HCT116 (cell line): ENCODE measurements at regions not wholly inside any gene's neighbourhood (a gene's known extent, or its start where the extent isn't known, plus 50 kb on each side); places are given as distances from the start of the nearest gene placed in this dataset.

ENCODE experiments used
- ATAC-seq: fragments of 200-7000 bp; cut with Tn5 transposase; 2 replicates; pipeline ENCODE4 v1.9.1; 2020; ENCODE audit warnings: mild to moderate bottlenecking, moderate library complexity
- BruUV-seq: library from RNA; stranded (reverse); fragments of 400-500 nt; replicated peaks from 2 replicates; lab custom pipeline; 2021; lab: Mats Ljungman, UMichigan
- CTCF ChIA-PET: fragments of 300-600 bp; sonication (Branson Sonifier 250); formaldehyde crosslinking; loops from one replicate; lab custom pipeline; 2021; ENCODE audit warnings: antibody characterized with exemption; lab: Charles Lee
- POLR2A ChIA-PET: fragments of 300-600, 350-600 bp; sonication (Branson Sonifier 250); formaldehyde crosslinking; loops from one replicate; lab custom pipeline; 2021; ENCODE audit warnings: antibody characterized with exemption; lab: Charles Lee
- RAD21 ChIA-PET, 2 experiments: fragments of 300-600 bp; sonication (Branson Sonifier 250); formaldehyde crosslinking; loops; one replicate each; lab custom pipeline; 2023; ENCODE audit warnings: low total read pairs in 2 of 2; ENCODE audit not compliant: uncharacterized antibody in 2 of 2, unreplicated experiment in 2 of 2, low non-redundant PET in 1 of 2; lab: Charles Lee
- DNase-seq: peaks from one replicate; pipeline ENCODE4 v3.0.0-alpha.2; 2010; ENCODE audit warnings: low read depth, low spot score
- H2AFZ ChIP-seq: fragments of 200-600 bp; shearing (Covaris generic), sonication (generic); 2 replicates; pipeline ENCODE4 v1.6.1; 2017; ENCODE audit warnings: low read depth, mixed run types, mixed read lengths, antibody characterized with exemption, low read length; ENCODE audit not compliant: poor library complexity, severe bottlenecking
- H3K27ac ChIP-seq: 2 replicates; pipeline ENCODE4 v1.5.1; 2012; ENCODE audit warnings: low read depth, low read length
- H3K27me3 ChIP-seq: fragments of 200-600 bp; sonication (generic); 2 replicates; pipeline ENCODE4 v1.6.1; 2016; ENCODE audit warnings: mixed run types, low read length, mixed read lengths; ENCODE audit not compliant: insufficient read depth
- H3K36me3 ChIP-seq, 2 experiments: fragments of 200-500 bp in 1 of 2; fragments of 200-600 bp in 1 of 2; sonication (Bioruptor generic) in 1 of 2; sonication (generic) in 1 of 2; 2 replicates each; pipeline versions ENCODE4 v1.5.1 to v1.6.1; 2014 to 2016; ENCODE audit warnings: low read length in 2 of 2, inconsistent platforms in 1 of 2, mixed read lengths in 1 of 2, mixed run types in 1 of 2; ENCODE audit not compliant: insufficient read depth in 2 of 2, control insufficient read depth in 1 of 2
- H3K4me1 ChIP-seq, 2 experiments: fragments of 200-600 bp in 1 of 2; sonication (generic) in 1 of 2; 2 replicates each; pipeline versions ENCODE4 v1.5.1 to v1.6.1; 2012 to 2017; ENCODE audit warnings: low read length in 2 of 2, inconsistent platforms in 1 of 2, mild to moderate bottlenecking in 1 of 2, mixed read lengths in 1 of 2, mixed run types in 1 of 2, moderate library complexity in 1 of 2; ENCODE audit not compliant: insufficient read depth in 2 of 2, control insufficient read depth in 1 of 2
- H3K4me2 ChIP-seq: fragments of 200-600 bp; sonication (generic); 2 replicates; pipeline ENCODE4 v1.6.1; 2017; ENCODE audit warnings: mixed run types, low read length, mixed read lengths
- H3K4me3 ChIP-seq, 2 experiments: fragments of 200-600 bp in 1 of 2; sonication (generic) in 1 of 2; replicated peaks in 1 of 2; 2 replicates each; pipeline ENCODE4 v1.5.1; 2011 to 2016; ENCODE audit warnings: low read length in 2 of 2, control low read depth in 1 of 2, low read depth in 1 of 2, mild to moderate bottlenecking in 1 of 2, mixed read lengths in 1 of 2, mixed run types in 1 of 2
- H3K79me2 ChIP-seq: fragments of 200-600 bp; sonication (generic); 2 replicates; pipeline ENCODE4 v1.6.1; 2017; ENCODE audit warnings: mild to moderate bottlenecking, mixed run types, low read length, moderate library complexity, mixed read lengths; ENCODE audit not compliant: insufficient read depth
- H3K9ac ChIP-seq: fragments of 200-600 bp; sonication (generic); 2 replicates; pipeline ENCODE4 v1.6.1; 2016; ENCODE audit warnings: low read length, mixed read lengths
- H3K9me2 ChIP-seq: fragments of 200-600 bp; sonication (generic), shearing (Covaris generic); 2 replicates; pipeline ENCODE4 v1.6.1; 2017; ENCODE audit warnings: mixed run types, mild to moderate bottlenecking, moderate library complexity; ENCODE audit not compliant: insufficient read depth
- H3K9me3 ChIP-seq, 2 experiments: fragments of 200-500 bp in 1 of 2; fragments of 200-600 bp in 1 of 2; sonication (Bioruptor generic) in 1 of 2; sonication (generic) in 1 of 2; 2 replicates each; pipeline ENCODE4 v1.6.1; 2014 to 2017; ENCODE audit warnings: low read length in 2 of 2, mixed read lengths in 2 of 2, inconsistent platforms in 1 of 2, low read depth in 1 of 2, mild to moderate bottlenecking in 1 of 2, mixed run types in 1 of 2, moderate library complexity in 1 of 2; ENCODE audit not compliant: control insufficient read depth in 1 of 2, insufficient read depth in 1 of 2
- H4K20me1 ChIP-seq: fragments of 200-600 bp; sonication (generic), shearing (Covaris generic); 2 replicates; pipeline ENCODE4 v1.6.1; 2017; ENCODE audit warnings: mixed run types, mild to moderate bottlenecking, moderate library complexity; ENCODE audit not compliant: insufficient read depth
- ATF3 ChIP-seq: IDR thresholded peaks from 2 replicates; pipeline ENCODE4 v1.6.1; 2012
- CEBPB ChIP-seq: IDR thresholded peaks from 2 replicates; pipeline ENCODE4 v1.6.1; 2012; ENCODE audit warnings: low read depth
- CTCF ChIP-seq, 3 experiments: fragments of 200-600 bp in 1 of 3; sonication (generic) in 1 of 3; IDR thresholded peaks in 2 of 3; conservative IDR thresholded peaks in 1 of 3; 2 replicates each; pipeline ENCODE4 v1.5.1; 2012 to 2017; ENCODE audit warnings: low read depth in 2 of 3, low read length in 2 of 3, antibody characterized with exemption in 1 of 3, borderline replicate concordance in 1 of 3, control low read depth in 1 of 3, mild to moderate bottlenecking in 1 of 3, mixed read lengths in 1 of 3, mixed run types in 1 of 3, moderate library complexity in 1 of 3; ENCODE audit not compliant: insufficient read depth in 1 of 3
- EGR1 ChIP-seq: IDR thresholded peaks from 2 replicates; pipeline ENCODE4 v1.6.1; 2012; ENCODE audit warnings: low read depth
- ELF1 ChIP-seq: IDR thresholded peaks from 2 replicates; pipeline ENCODE4 v1.6.1; 2012; ENCODE audit warnings: low read depth, borderline replicate concordance
- EZH2phosphoT487 ChIP-seq: fragments of 200-600 bp; IDR thresholded peaks from 2 replicates; pipeline ENCODE4 v1.6.1; 2018; ENCODE audit warnings: antibody characterized with exemption, borderline replicate concordance
- FOSL1 ChIP-seq: IDR thresholded peaks from 2 replicates; pipeline ENCODE4 v1.6.1; 2012; ENCODE audit warnings: low read depth
- JUND ChIP-seq: IDR thresholded peaks from 2 replicates; pipeline ENCODE4 v1.6.1; 2012
- POLR2A ChIP-seq: IDR thresholded peaks from 2 replicates; pipeline ENCODE4 v1.7.0; 2011; ENCODE audit warnings: borderline replicate concordance; ENCODE audit not compliant: insufficient read depth, insufficient read length; ENCODE audit errors: extremely low read depth
- SRF ChIP-seq: IDR thresholded peaks from 2 replicates; pipeline ENCODE4 v1.6.1; 2012; ENCODE audit warnings: low read depth
- TCF7L2 ChIP-seq: IDR thresholded peaks from 2 replicates; pipeline ENCODE4 v1.7.0; 2011; ENCODE audit warnings: borderline replicate concordance, inconsistent platforms; ENCODE audit not compliant: insufficient read depth, insufficient read length; ENCODE audit errors: extremely low read depth
- YY1 ChIP-seq: IDR thresholded peaks from 2 replicates; pipeline ENCODE4 v1.6.1; 2011; ENCODE audit warnings: low read length, low read depth, moderate library complexity, mild to moderate bottlenecking; ENCODE audit not compliant: insufficient replicate concordance; ENCODE audit errors: extremely low read depth
- ZBTB33 ChIP-seq: IDR thresholded peaks from 2 replicates; pipeline ENCODE4 v1.6.1; 2011; ENCODE audit warnings: mild to moderate bottlenecking, low read length, moderate library complexity; ENCODE audit not compliant: insufficient replicate concordance; ENCODE audit errors: extremely low read depth
- ZFX ChIP-seq: fragments of 450-650 bp; IDR thresholded peaks from 2 replicates; pipeline ENCODE4 v1.6.1; 2017
- intact Hi-C: fragments of 100-400 bp; cut with micrococcal nuclease; formaldehyde crosslinking; loops from 2 replicates; pipeline ENCODE4 v1.10.0; 2022

GRCh38 chr3:3991598-3991997, 192.4 kb downstream of the LRRN1 start:
- H3K4me1 ChIP-seq, result no peaks in the 10 kb centered on the region
- H3K27ac ChIP-seq, result no peak overlapping the region
- DNase-seq (no peak), ATAC-seq (no peak)
- no peak for TF ChIP-seq TCF7L2
- TF ChIP-seq FOSL1, result no peak
- no peak for TF ChIP-seq EZH2phosphoT487
- TF ChIP-seq SRF, result no peak
- no peak for TF ChIP-seq ZBTB33
- no peak for TF ChIP-seq ELF1
- ChIA-PET POLR2A (no interaction called here), RAD21 (no interaction called here), CTCF (no interaction called here)
- H3K27me3 ChIP-seq, result no peaks in the 10 kb centered on the region
- H3K4me2 ChIP-seq, result no peak overlapping the region
- H2AFZ ChIP-seq, result no peak overlapping the region
- no TSS peak for BruUV-seq
- peaks cover 0 to 4% of the 10 kb centered on the region in 2 experiments; a peak in 1 of 4 replicates for H3K9me3 ChIP-seq
- no peaks in the 10 kb centered on the region for H3K79me2 ChIP-seq
- H3K36me3 ChIP-seq, result no peaks in the 10 kb centered on the region
- H3K9me2 ChIP-seq, result no peaks in the 10 kb centered on the region
- no peaks in the 10 kb centered on the region for H4K20me1 ChIP-seq
- H3K9ac ChIP-seq, result no peak overlapping the region
- intact Hi-C loops, result no loop called here
- no peak overlapping the region for H3K4me3 ChIP-seq

GRCh38 chr3:3992312-3992874, 193.2 kb downstream of the LRRN1 start:
- no peak overlapping the region for H3K4me2 ChIP-seq
- ATAC-seq (no peak), DNase-seq (no peak)
- no peaks in the 10 kb centered on the region for H3K27me3 ChIP-seq
- BruUV-seq, result no TSS peak
- H3K27ac ChIP-seq, result no peak overlapping the region
- no peak overlapping the region for H2AFZ ChIP-seq
- ChIA-PET POLR2A (no interaction called here), CTCF (no interaction called here), RAD21 (no interaction called here)
- H3K9ac ChIP-seq, result no peak overlapping the region
- H3K4me1 ChIP-seq, result no peaks in the 10 kb centered on the region
- no peak overlapping the region for H3K4me3 ChIP-seq
- no peaks in the 10 kb centered on the region for H3K36me3 ChIP-seq
- H3K9me3 ChIP-seq, result no peaks in the 10 kb centered on the region
- H3K9me2 ChIP-seq, result no peaks in the 10 kb centered on the region
- H4K20me1 ChIP-seq, result no peaks in the 10 kb centered on the region
- no peaks in the 10 kb centered on the region for H3K79me2 ChIP-seq
- intact Hi-C loops, result no loop called here
- TF ChIP-seq ATF3, result no peak
- TF ChIP-seq ZFX, result no peak
- no peak for TF ChIP-seq CTCF (IDR thresholded peaks at IDR 0.05 in 2 of 3, conservative IDR thresholded peaks at IDR 0.05 in 1 of 3; ENCODE audit: borderline replicate concordance in 1 of 3, insufficient read depth in 1 of 3, low read depth in 2 of 3, low read length in 2 of 3)
- TF ChIP-seq POLR2A, result no peak
- TF ChIP-seq YY1, result no peak
- no peak for TF ChIP-seq EZH2phosphoT487
- no peak for TF ChIP-seq SRF
- TF ChIP-seq JUND, result no peak
- no peak for TF ChIP-seq ZBTB33
- no peak for TF ChIP-seq CEBPB
- no peak for TF ChIP-seq EGR1
